ENCODE measurements at regions not wholly inside any gene's neighbourhood (a gene's known extent, or its start where the extent isn't known, plus 50 kb on each side); places are given as distances from the start of the nearest gene placed in this dataset.

- no peak for TF ChIP-seq CTCF (conservative IDR thresholded peaks at IDR 0.05; ENCODE audit: low read length)
- TF ChIP-seq EZH2phosphoT487 (IDR thresholded peaks at IDR 0.05; ENCODE audit: borderline replicate concordance, low read depth, low read length) = no peak
Observed at GRCh38 chr3:5675319-5675718, 487.8 kb downstream of the EDEM1 start.

All from OCI-LY7 (cell line).